ENCODE measurements at regions not wholly inside any gene's neighbourhood (a gene's known extent, or its start where the extent isn't known, plus 50 kb on each side); places are given as distances from the start of the nearest gene placed in this dataset.
"Not testable (repeated sequence)": the region's sequence is repeated elsewhere in the genome, so short reads cannot be mapped to it uniquely, and the experiment has no call there.

GRCh38 chr20:54909702-54910101 lies 434.3 kb downstream of the DOK5 start:
- intact Hi-C loops (cut with DNase I), result no loop called here
- 70% methylated on average over 2 of the region's 2 CpGs for WGBS (ENCODE audit: insufficient coverage, low coverage, low lambda C conversion rate, missing lambda C conversion rate)
- H3K9me3 ChIP-seq, result no peaks in the 10 kb centered on the region
- H3K4me3 ChIP-seq, result no peak overlapping the region
- no peak overlapping the region for H3K27ac ChIP-seq
- TF ChIP-seq CTCF (IDR thresholded peaks at IDR 0.05) (no peak), POLR2A (IDR thresholded peaks at IDR 0.05) (no peak)
- DNase-seq (no peak), ATAC-seq (no peak)
- no peaks in the 10 kb centered on the region for H3K4me1 ChIP-seq
- no peaks in the 10 kb centered on the region for H3K27me3 ChIP-seq
- H3K36me3 ChIP-seq, result no peaks in the 10 kb centered on the region

GRCh38 chr20:54906134-54906533 lies 430.7 kb downstream of the DOK5 start:
- 75% methylated on average over 4 of the region's 6 CpGs for WGBS (ENCODE audit: insufficient coverage, low coverage, low lambda C conversion rate, missing lambda C conversion rate)
- H3K27ac ChIP-seq; H3K27me3 ChIP-seq; H3K36me3 ChIP-seq; intact Hi-C loops (cut with DNase I); DNase-seq; H3K9me3 ChIP-seq; H3K4me1 ChIP-seq; H3K4me3 ChIP-seq; ATAC-seq: not testable (repeated sequence)

GRCh38 chr20:54897787-54898186 lies 422.4 kb downstream of the DOK5 start:
- no peak for DNase-seq
- Histone ChIP-seq H3K4me3 (no peak overlapping the region), H3K9me3 (no peaks in the 10 kb centered on the region), H3K27ac (no peak overlapping the region), H3K36me3 (no peaks in the 10 kb centered on the region), H3K4me1 (no peaks in the 10 kb centered on the region), H3K27me3 (no peaks in the 10 kb centered on the region)
- 20% methylated on average over 1 of the region's 6 CpGs for WGBS (ENCODE audit: insufficient coverage, low coverage, low lambda C conversion rate, missing lambda C conversion rate)
- no peak for ATAC-seq
- TF ChIP-seq POLR2A (IDR thresholded peaks at IDR 0.05) (no peak), CTCF (IDR thresholded peaks at IDR 0.05) (no peak)
- intact Hi-C loops (cut with DNase I), result no loop called here

GRCh38 chr20:54891907-54892306 lies 416.5 kb downstream of the DOK5 start:
- WGBS (ENCODE audit: insufficient coverage, low coverage, low lambda C conversion rate, missing lambda C conversion rate), result 40% methylated on average over 3 of the region's 3 CpGs
- H3K4me3 ChIP-seq, result no peak overlapping the region
- TF ChIP-seq POLR2A (IDR thresholded peaks at IDR 0.05) (no peak), CTCF (IDR thresholded peaks at IDR 0.05) (no peak)
- H3K36me3 ChIP-seq, result no peaks in the 10 kb centered on the region
- no peaks in the 10 kb centered on the region for H3K4me1 ChIP-seq
- DNase-seq (no peak), ATAC-seq (no peak)
- intact Hi-C loops (cut with DNase I), result no loop called here
- no peak overlapping the region for H3K27ac ChIP-seq
- H3K27me3 ChIP-seq, result no peaks in the 10 kb centered on the region
- no peaks in the 10 kb centered on the region for H3K9me3 ChIP-seq

- Histone ChIP-seq H3K36me3 (no peaks in the 10 kb centered on the region), H3K27me3 (no peaks in the 10 kb centered on the region), H3K9me3 (no peaks in the 10 kb centered on the region), H3K4me1 (no peaks in the 10 kb centered on the region), H3K4me3 (no peak overlapping the region), H3K27ac (no peak overlapping the region)
- WGBS (ENCODE audit: insufficient coverage, low coverage, low lambda C conversion rate, missing lambda C conversion rate), result 45% methylated on average over 1 of the region's 1 CpG
- ATAC-seq (no peak), DNase-seq (no peak)
- intact Hi-C loops (cut with DNase I), result no loop called here
- TF ChIP-seq CTCF (IDR thresholded peaks at IDR 0.05), result no peak
- no peak for TF ChIP-seq POLR2A (IDR thresholded peaks at IDR 0.05)
Measured at GRCh38 chr20:54879393-54879792, 404.0 kb downstream of the DOK5 start.
